ENCODE measurements at regions not wholly inside any gene's neighbourhood (a gene's known extent, or its start where the extent isn't known, plus 50 kb on each side); places are given as distances from the start of the nearest gene placed in this dataset.

- TF ChIP-seq CTCF (optimal IDR thresholded peaks at IDR 0.05 in 1 of 3, IDR thresholded peaks at IDR 0.05 in 1 of 3, conservative IDR thresholded peaks at IDR 0.05 in 1 of 3; ENCODE audit: extremely low read depth in 1 of 3, insufficient read depth in 2 of 3, low read length in 3 of 3): no peak
- no peak for TF ChIP-seq EZH2 (IDR thresholded peaks at IDR 0.05; ENCODE audit: low read length)
Observed at GRCh38 chr4:171599628-171600027, 213.6 kb upstream of the GALNTL6 start.
